HepG2 (cell line): ENCODE measurements at regions not wholly inside any gene's neighbourhood (a gene's known extent, or its start where the extent isn't known, plus 50 kb on each side); places are given as distances from the start of the nearest gene placed in this dataset.
"Not testable (repeated sequence)": the region's sequence is repeated elsewhere in the genome, so short reads cannot be mapped to it uniquely, and the experiment has no call there.

ENCODE experiments used
- FOXM1 ChIP-seq: sonication (generic); formaldehyde crosslinking; IDR thresholded peaks from 2 replicates; pipeline ENCODE4 v1.5.0; 2020; ENCODE audit warnings: missing genetic modification reagents
- HOXA3 ChIP-seq: sonication (generic); formaldehyde crosslinking; IDR thresholded peaks from 2 replicates; pipeline ENCODE4 v1.5.0; 2020; ENCODE audit warnings: missing genetic modification reagents
- JDP2 ChIP-seq: sonication (generic); formaldehyde crosslinking; IDR thresholded peaks from 2 replicates; pipeline ENCODE4 v1.8.1; 2022; ENCODE audit warnings: missing genetic modification reagents, borderline replicate concordance
- NR3C1 ChIP-seq: sonication (generic); formaldehyde crosslinking; IDR thresholded peaks from 2 replicates; pipeline ENCODE4 v1.4.0; 2020; ENCODE audit warnings: missing genetic modification reagents
- ZBTB20 ChIP-seq: sonication (generic); formaldehyde crosslinking; IDR thresholded peaks from 2 replicates; pipeline ENCODE4 v1.8.1; 2023; ENCODE audit warnings: missing genetic modification reagents, low read depth, mild to moderate bottlenecking, borderline replicate concordance
- ZNF232 ChIP-seq: sonication (generic); formaldehyde crosslinking; IDR thresholded peaks from 2 replicates; pipeline ENCODE4 v1.4.0; 2020; ENCODE audit warnings: missing genetic modification reagents, borderline replicate concordance
- TF ChIP-seq, protein P1 (sequence below): sonication (generic); formaldehyde crosslinking; IDR thresholded peaks from 2 replicates; pipeline ENCODE4 v1.5.0; 2020; ENCODE audit warnings: mild to moderate bottlenecking, missing genetic modification reagents, moderate library complexity

DNA sequence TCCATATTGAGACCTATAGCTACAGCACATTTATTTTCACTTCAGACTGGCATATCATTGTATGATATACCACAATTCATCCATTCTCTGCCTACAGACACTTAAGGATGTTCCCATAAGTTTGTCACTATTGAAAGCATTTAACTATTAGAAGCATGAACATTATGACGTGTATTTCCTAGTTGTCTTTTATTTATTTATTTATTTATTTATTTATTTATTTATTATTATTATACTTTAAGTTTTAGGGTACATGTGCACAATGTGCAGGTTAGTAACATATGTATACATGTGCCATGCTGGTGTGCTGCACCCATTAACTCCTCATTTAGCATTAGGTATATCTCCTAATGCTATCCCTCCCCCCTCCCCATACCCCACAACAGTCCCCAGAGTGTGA is 448.0 kb downstream of the TMEM232 start:
- TF ChIP-seq, protein P1, sequence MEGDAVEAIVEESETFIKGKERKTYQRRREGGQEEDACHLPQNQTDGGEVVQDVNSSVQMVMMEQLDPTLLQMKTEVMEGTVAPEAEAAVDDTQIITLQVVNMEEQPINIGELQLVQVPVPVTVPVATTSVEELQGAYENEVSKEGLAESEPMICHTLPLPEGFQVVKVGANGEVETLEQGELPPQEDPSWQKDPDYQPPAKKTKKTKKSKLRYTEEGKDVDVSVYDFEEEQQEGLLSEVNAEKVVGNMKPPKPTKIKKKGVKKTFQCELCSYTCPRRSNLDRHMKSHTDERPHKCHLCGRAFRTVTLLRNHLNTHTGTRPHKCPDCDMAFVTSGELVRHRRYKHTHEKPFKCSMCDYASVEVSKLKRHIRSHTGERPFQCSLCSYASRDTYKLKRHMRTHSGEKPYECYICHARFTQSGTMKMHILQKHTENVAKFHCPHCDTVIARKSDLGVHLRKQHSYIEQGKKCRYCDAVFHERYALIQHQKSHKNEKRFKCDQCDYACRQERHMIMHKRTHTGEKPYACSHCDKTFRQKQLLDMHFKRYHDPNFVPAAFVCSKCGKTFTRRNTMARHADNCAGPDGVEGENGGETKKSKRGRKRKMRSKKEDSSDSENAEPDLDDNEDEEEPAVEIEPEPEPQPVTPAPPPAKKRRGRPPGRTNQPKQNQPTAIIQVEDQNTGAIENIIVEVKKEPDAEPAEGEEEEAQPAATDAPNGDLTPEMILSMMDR (CRISPR knock-in tag), result not testable (repeated sequence)
- not testable (repeated sequence) for TF ChIP-seq FOXM1 (CRISPR knock-in tag); ZNF232; ZBTB20 (CRISPR knock-in tag); NR3C1 (CRISPR knock-in tag); HOXA3 (CRISPR knock-in tag); JDP2
